Vagina (tissue), 2 donors: ENCODE measurements at regions not wholly inside any gene's neighbourhood (a gene's known extent, or its start where the extent isn't known, plus 50 kb on each side); places are given as distances from the start of the nearest gene placed in this dataset.

Experiments
- DNase-seq, 2 donors: peaks; one replicate each; pipeline ENCODE4 v3.0.0-alpha.2; 2017; ENCODE audit errors: extremely low spot score in 2 of 2
- H3K27ac ChIP-seq: fragments of 200-600 bp; sonication (generic); one replicate; pipeline ENCODE4 v1.5.1; 2019
- H3K27me3 ChIP-seq: fragments of 200-600 bp; sonication (generic); one replicate; pipeline ENCODE4 v1.5.1; 2019
- H3K36me3 ChIP-seq, 2 donors: fragments of 200-600 bp; sonication (generic); one replicate each; pipeline ENCODE4 v1.5.1; 2017 to 2019
- H3K4me1 ChIP-seq: fragments of 200-600 bp; sonication (generic); one replicate; pipeline ENCODE4 v1.5.1; 2019
- H3K4me3 ChIP-seq, 2 donors: fragments of 200-600 bp; sonication (generic); 1 replicate in 1 of 2; 2 replicates in 1 of 2; pipeline ENCODE4 v1.5.1; 2016 to 2019
- H3K9me3 ChIP-seq: fragments of 200-600 bp; sonication (generic); one replicate; pipeline ENCODE4 v1.5.1; 2019
- POLR2A ChIP-seq, 2 donors: fragments of 450-650 bp; IDR thresholded peaks; one replicate each; pipeline ENCODE4 v1.6.1; 2017; ENCODE audit warnings: antibody characterized with exemption in 2 of 2, mild to moderate bottlenecking in 2 of 2, moderate library complexity in 2 of 2
- POLR2AphosphoS5 ChIP-seq, 2 donors: sonication (generic); formaldehyde crosslinking; IDR thresholded peaks; one replicate each; pipeline ENCODE4 v1.9.0; 2017; ENCODE audit warnings: antibody characterized with exemption in 2 of 2, mild to moderate bottlenecking in 2 of 2, low read depth in 1 of 2; ENCODE audit not compliant: insufficient read depth in 1 of 2
- intact Hi-C: fragments of 100-400 bp; cut with DNase I; formaldehyde crosslinking; loops from one replicate; pipeline ENCODE4 v1.15.1; 2023
- TF ChIP-seq, protein P1 (sequence below), 3 experiments: fragments of 450-650 bp in 2 of 3; fragments of 200-600 bp in 1 of 3; sonication (generic) in 1 of 3; IDR thresholded peaks; one replicate each; pipeline ENCODE4 v1.5.1; 2017 to 2019; ENCODE audit warnings: antibody characterized with exemption in 3 of 3, mild to moderate bottlenecking in 2 of 3, moderate library complexity in 2 of 3

DNA sequence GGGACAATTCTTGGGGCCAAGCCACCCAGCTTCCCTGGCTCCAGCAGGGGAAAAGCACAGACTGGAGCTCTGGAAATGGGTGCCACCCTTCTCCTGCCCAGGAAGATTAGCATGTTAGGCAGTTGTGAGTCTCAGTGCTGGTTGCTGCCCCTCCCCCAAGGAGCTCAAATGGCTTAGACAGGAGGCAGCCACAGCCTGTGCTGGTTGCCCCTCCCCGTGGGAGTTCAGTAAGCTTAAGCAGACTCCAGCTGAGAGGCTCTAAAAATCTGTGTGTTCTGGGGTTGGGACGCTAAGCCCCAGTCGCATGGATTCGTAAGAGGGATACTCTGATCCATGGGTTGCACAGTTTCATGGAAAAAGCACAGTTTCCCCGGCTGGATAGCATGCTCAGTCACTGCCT is 92.7 kb upstream of the NDST3 start:
- TF ChIP-seq POLR2AphosphoS5 (IDR thresholded peaks at IDR 0.05; ENCODE audit: insufficient read depth in 1 of 2, low read depth in 1 of 2) = no peak
- no peak for TF ChIP-seq POLR2A (IDR thresholded peaks at IDR 0.05)
- TF ChIP-seq, protein P1, sequence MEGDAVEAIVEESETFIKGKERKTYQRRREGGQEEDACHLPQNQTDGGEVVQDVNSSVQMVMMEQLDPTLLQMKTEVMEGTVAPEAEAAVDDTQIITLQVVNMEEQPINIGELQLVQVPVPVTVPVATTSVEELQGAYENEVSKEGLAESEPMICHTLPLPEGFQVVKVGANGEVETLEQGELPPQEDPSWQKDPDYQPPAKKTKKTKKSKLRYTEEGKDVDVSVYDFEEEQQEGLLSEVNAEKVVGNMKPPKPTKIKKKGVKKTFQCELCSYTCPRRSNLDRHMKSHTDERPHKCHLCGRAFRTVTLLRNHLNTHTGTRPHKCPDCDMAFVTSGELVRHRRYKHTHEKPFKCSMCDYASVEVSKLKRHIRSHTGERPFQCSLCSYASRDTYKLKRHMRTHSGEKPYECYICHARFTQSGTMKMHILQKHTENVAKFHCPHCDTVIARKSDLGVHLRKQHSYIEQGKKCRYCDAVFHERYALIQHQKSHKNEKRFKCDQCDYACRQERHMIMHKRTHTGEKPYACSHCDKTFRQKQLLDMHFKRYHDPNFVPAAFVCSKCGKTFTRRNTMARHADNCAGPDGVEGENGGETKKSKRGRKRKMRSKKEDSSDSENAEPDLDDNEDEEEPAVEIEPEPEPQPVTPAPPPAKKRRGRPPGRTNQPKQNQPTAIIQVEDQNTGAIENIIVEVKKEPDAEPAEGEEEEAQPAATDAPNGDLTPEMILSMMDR (IDR thresholded peaks at IDR 0.05) = no peak
- no peak overlapping the region for H3K27ac ChIP-seq
- H3K4me1 ChIP-seq = no peaks in the 10 kb centered on the region
- H3K36me3 ChIP-seq = no peaks in the 10 kb centered on the region
- intact Hi-C loops = no loop called here
- no peaks in the 10 kb centered on the region for H3K27me3 ChIP-seq
- DNase-seq = no peak
- no peaks in the 10 kb centered on the region for H3K9me3 ChIP-seq
- H3K4me3 ChIP-seq = no peak overlapping the region

DNA sequence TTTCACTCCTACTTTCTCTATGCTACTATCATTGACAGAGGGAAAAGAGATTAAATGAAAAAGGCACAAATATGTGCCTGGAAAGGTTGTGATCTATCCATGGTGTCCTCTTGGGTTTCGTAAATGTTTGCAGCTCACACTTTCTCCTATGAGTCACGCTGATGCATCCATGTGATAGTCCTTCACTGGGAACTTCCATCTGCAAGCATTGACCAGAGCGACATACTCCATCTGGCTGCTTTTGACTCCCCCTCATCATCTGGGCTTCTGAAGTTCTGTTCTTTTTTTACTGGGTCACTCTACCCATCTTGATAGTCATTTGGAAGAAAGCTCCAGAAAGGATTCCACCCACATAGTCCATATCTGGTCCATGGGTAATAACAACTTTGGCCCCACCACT is 84.7 kb upstream of the NDST3 start:
- no peak overlapping the region for H3K4me3 ChIP-seq
- peak in 1 of 2 donors; percentile 89 for DNase-seq
- no peaks in the 10 kb centered on the region for H3K9me3 ChIP-seq
- H3K36me3 ChIP-seq = no peaks in the 10 kb centered on the region
- TF ChIP-seq POLR2AphosphoS5 (IDR thresholded peaks at IDR 0.05; ENCODE audit: insufficient read depth in 1 of 2, low read depth in 1 of 2) = no peak
- TF ChIP-seq, protein P1 (IDR thresholded peaks at IDR 0.05) = no peak
- no peak for TF ChIP-seq POLR2A (IDR thresholded peaks at IDR 0.05)
- no peaks in the 10 kb centered on the region for H3K27me3 ChIP-seq
- no peak overlapping the region for H3K27ac ChIP-seq
- no peaks in the 10 kb centered on the region for H3K4me1 ChIP-seq
- intact Hi-C loops = no loop called here

DNA sequence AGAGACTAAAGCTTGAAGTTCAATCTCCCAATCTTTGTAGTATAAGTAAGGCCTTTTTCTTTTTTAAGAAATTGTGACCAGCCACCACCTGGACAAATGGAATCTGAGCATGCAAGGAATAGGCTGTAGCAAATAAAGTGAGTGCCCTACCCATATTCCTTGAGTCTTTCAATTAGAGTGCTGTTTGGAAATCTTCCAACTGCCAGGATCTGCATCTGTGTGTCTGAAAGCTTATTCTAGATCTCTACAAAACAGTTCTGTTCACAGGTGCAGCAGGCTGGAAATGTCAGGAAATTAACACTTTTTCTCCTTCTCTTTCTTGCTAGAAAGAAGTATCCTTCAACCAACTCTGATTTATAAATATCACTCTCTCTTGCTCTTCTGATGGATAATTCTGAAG is 76.7 kb upstream of the NDST3 start:
- no peaks in the 10 kb centered on the region for H3K36me3 ChIP-seq
- H3K27me3 ChIP-seq = no peaks in the 10 kb centered on the region
- intact Hi-C loops = no loop called here
- H3K9me3 ChIP-seq = no peaks in the 10 kb centered on the region
- no peak overlapping the region for H3K4me3 ChIP-seq
- TF ChIP-seq, protein P1 (IDR thresholded peaks at IDR 0.05) = no peak
- TF ChIP-seq POLR2A (IDR thresholded peaks at IDR 0.05) (no peak), POLR2AphosphoS5 (IDR thresholded peaks at IDR 0.05; ENCODE audit: insufficient read depth in 1 of 2, low read depth in 1 of 2) (no peak)
- H3K4me1 ChIP-seq = no peaks in the 10 kb centered on the region
- no peak for DNase-seq
- H3K27ac ChIP-seq = no peak overlapping the region

DNA sequence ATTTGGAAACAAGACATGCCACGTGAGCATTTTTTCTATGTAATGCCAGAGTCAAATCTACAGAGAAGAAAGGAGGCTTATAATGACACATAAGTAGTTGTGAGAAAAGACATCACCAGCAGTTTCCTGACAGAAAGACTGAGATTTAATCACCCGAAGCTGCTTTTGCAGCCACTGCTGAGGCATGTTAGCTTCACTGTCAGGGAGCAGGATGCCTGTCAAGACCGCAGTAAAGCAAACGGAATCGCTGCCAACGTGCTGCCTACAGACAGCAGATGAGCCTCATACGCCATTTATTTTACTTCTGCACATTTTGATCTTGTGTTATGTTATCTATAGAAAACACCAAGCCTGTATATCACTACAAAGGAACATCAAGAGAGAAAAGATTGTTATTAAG is 68.7 kb upstream of the NDST3 start:
- TF ChIP-seq POLR2AphosphoS5 (IDR thresholded peaks at IDR 0.05; ENCODE audit: insufficient read depth in 1 of 2, low read depth in 1 of 2) = no peak
- TF ChIP-seq POLR2A (IDR thresholded peaks at IDR 0.05) = no peak
- TF ChIP-seq, protein P1 (IDR thresholded peaks at IDR 0.05) = no peak
- intact Hi-C loops = no loop called here
- DNase-seq = no peak

DNA sequence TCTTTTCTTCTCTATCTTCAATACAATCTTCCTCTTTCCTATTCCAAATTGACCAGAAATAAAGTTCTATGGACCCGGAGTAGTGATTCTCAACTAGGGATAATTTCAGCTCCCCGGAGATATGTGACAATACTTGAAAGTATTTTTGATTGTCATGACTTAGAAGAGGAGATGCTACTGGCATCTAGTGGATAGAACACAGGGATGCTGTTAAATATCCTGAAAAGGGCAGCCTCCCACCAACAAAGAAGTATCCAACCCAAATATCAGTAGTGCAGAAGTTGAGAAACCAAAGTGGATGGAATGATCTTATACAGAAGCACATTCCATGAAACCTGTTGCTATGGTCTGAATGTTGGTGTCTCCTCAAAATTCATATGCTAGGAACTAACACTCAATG is 65.7 kb upstream of the NDST3 start:
- Histone ChIP-seq H3K4me3 (no peak overlapping the region), H3K4me1 (no peaks in the 10 kb centered on the region), H3K9me3 (no peaks in the 10 kb centered on the region), H3K27me3 (no peaks in the 10 kb centered on the region), H3K27ac (no peak overlapping the region), H3K36me3 (no peaks in the 10 kb centered on the region)
- TF ChIP-seq POLR2A (IDR thresholded peaks at IDR 0.05) (no peak), POLR2AphosphoS5 (IDR thresholded peaks at IDR 0.05; ENCODE audit: insufficient read depth in 1 of 2, low read depth in 1 of 2) (no peak)
- TF ChIP-seq, protein P1 (IDR thresholded peaks at IDR 0.05) = no peak
- intact Hi-C loops = no loop called here
- no peak for DNase-seq

More for the DNA sequence above, 68.7 kb upstream of the NDST3 start:
- H3K27me3 ChIP-seq = no peaks in the 10 kb centered on the region
- no peak overlapping the region for H3K27ac ChIP-seq
- no peaks in the 10 kb centered on the region for H3K9me3 ChIP-seq
- no peaks in the 10 kb centered on the region for H3K4me1 ChIP-seq
- H3K4me3 ChIP-seq = no peak overlapping the region
- H3K36me3 ChIP-seq = no peaks in the 10 kb centered on the region
